HG03025 (cell line): ENCODE measurements at regions not wholly inside any gene's neighbourhood (a gene's known extent, or its start where the extent isn't known, plus 50 kb on each side); places are given as distances from the start of the nearest gene placed in this dataset.
"Not testable (repeated sequence)": the region's sequence is repeated elsewhere in the genome, so short reads cannot be mapped to it uniquely, and the experiment has no call there.

Experiments
- ATAC-seq: cut with Tn5 transposase; IDR thresholded peaks from one replicate; pipeline ENCODE4 v1.9.1; 2021; ENCODE audit warnings: mild to moderate bottlenecking, moderate library complexity; ENCODE audit not compliant: unreplicated experiment, low FRiP score

DNA sequence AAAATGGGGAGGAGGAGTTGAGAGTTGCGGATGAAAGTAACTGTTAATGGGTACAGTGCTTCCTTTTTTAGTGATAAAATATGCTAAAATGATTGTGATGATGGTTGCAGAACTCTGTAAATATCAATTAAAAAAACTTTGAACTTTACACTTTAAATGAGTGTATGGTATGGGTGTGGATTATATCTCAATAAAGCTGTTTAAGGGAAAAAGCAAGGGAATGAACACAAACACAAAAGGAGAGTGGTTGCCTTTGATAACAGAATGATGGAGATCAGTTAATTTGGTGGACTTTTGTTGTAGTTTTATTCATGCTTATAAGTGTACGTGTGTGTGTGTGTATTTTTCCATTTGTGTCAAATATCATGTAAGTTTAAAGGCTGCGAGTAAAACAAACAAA lies 186.1 kb downstream of the ZNF608 start:
- ATAC-seq: no peak

DNA sequence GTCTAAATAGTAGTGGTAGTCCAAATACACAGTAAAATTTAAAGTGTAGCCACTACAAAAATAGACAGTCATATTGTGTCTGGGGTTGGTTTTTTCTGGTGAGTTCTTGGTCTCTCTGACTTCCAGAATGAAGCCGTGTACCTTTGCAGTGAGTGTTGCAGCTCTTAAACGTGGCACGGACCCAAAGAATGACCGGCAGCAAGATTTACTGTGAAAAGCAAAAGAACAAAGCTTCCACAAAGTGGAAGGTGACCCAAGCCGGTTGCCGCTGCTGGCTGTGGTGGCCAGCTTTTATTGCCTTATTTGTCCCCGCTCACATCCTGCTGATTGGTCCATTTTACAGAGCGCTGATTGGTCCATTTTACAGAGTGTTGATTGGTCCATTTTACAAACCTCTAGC lies 188.7 kb downstream of the ZNF608 start:
- no peak for ATAC-seq

DNA sequence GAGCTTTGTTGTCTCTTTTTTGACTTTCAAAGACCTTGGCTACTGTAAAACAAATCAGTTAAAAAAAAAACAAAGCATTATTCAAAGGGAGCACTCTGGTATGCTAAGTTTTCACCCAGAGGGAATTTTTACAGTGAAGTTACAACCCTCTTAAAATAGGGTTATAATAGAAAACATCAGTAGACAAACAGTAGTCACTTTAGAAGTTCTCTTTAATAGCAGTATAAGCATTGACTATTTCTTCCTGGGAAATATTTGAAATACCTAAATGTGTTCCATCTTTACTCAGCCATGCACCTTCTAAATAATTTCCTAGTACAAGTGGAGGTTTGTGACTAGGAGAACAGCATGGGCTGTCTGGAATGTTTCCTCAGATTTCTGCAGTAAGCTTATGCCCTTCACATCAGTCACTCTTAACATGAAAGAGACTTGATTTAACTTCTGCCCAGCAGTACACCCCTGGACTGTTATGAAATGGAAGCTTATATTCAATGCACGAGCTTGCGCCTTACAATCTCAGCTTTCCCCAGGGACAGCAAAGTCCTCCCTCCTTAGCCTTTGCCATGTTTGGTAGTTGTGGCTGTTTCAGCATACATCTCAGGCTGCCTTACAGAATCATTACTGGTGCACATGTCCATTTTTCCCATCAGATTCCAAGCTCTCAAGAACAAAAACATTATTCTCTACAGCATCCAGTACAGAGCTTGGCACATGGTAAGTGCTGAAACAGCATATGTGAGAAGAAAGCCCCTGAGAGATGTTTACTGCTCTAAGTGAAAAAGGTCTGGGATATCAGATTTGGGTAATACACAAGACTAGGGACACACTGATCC lies 191.5 kb downstream of the ZNF608 start:
- no peak for ATAC-seq

DNA sequence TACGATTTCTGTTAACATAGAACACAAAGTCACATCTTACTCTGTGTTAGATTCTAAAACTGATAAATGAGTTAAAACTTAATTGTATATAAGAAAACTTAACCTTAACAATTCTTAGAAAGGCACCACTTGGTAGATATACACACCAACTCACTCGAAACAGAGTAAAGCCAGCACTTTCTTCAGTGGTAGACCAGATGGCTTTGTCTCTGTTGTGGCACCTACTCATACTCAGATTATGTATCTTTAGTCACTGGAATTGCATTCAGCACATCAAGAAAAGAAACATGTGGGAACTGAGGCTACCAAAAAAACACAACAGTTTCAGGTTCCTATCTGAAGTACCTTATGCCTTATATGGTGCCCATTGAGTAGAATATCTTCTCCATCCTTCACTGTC lies 192.5 kb downstream of the ZNF608 start:
- no peak for ATAC-seq

DNA sequence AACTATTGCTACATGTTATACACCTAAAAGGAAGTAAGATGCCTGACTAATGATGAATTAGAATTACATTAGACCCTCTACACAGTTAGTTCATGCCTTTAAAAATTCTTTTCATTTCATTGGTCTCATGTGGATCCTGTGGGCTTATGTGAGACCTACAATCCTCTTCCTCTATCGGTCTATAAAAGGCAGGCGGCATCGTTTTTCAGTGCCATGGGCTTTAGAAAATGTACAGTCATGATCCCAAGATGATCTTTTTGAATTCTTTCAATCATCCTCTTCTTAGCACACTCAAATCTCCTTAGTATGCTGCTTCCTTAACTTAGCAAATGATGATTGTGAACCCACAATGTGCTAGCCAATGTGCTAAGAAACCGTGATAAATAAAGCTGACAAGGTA lies 193.9 kb downstream of the ZNF608 start:
- ATAC-seq: no peak

DNA sequence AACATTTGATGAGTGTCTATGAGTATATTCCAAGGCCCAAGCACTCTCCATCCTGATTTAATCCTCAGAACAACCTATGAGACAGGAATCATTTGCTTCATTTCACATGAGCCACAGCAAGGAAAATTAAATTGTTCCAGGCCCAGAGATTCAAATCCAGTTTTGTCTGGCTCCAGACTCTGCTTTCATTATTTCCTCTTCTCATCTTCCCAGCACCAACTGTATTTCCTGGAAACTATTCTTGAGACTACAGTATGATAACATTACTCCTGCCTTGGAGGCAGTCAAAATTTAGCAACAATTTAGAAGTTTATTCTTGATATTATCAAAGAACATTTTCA lies 194.5 kb downstream of the ZNF608 start:
- no peak for ATAC-seq

DNA sequence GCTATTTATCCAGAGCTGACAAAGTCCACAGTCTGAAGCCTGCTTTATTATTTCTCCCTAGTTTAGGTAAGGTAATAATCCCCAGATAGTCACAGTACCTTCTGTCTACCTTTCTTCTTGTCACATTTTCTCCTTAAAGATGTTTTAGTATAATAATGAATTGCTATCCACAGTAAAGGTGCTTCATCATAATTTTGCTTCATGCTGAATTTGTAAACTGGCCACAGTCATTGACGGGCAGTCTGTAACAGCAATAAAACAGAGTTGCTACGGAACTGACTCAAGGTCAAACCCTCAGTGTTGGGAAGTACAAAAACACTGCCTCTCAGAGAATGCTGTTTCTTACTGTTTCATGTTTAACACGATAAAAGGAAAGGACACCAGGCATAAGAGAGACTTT lies 195.7 kb downstream of the ZNF608 start:
- ATAC-seq: no peak

DNA sequence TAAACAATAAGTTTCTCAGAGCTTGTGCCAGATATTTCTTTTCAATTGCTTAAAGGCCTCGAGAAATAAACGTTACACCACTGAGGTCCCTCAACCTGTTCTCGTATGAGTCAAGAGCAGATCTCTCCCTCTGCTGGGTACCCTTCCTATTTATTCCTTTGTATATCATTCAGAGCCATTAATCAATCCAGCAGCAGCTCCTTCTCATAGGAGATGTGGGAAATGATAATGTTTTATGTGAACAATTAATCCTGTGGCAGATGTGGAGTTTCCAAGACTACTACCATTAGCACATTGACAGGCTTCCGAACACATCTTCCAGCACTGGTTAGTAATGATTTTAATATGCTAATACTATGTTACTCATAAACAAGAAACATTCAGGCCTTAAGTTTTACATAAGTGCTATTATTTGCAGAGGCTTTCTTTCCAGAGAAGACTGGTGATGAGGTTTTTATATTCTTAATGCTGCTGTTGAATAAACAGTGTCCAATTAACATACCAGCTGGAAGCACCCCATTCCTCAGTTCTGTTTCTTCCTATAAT lies 196.5 kb downstream of the ZNF608 start:
- ATAC-seq: no peak

DNA sequence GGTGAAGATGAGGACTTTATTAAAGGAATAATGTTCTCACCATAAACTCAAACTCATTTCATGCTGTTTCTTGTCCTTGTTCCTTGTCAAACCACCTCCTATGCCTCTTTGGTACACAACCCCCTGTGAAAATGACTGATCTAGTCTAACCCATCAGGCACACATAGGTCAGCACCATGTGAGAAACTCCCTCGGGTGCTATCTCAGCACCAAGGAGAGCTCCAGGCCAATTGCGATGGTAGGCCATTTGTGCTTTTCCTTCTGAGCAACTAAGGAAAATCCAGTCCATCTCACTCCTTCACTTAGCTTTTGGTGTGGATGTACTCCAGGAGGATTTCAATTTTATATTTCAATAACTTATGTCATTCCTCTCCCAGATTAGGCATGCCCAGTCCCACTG lies 199.8 kb downstream of the ZNF608 start:
- ATAC-seq: no peak

DNA sequence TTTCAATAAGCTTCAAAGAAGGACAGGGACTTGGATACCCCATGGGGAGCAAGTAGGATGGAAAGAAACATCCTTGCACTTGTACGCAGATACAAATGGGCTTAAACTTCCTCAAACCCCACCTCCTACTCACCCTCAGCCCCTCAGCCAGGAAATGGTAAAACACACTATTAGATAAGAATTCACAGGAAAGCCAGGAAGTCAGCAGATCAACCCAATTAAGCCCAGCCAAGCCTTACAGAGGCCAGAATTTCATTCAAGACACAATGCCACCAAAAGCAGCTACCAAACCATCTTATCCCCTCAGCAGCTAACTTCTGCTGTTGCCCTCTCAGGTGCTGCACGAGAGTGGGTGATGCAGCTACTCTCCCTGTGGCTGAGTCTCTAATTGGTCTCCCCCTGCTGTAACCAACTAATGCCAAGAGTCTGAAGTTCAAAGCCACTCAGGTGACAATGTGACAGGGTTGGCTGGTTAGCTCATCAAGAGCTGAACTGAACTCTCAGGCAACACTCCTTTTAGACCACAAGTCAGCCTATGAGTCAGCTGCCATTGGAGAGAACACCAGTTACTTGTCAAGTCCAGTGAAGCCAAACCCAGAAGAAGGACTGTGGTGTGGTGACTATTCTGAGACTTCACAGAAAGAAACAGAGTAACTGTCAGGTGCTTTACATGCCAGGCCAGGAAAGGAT lies 201.9 kb downstream of the ZNF608 start:
- ATAC-seq: peak; percentile 90

DNA sequence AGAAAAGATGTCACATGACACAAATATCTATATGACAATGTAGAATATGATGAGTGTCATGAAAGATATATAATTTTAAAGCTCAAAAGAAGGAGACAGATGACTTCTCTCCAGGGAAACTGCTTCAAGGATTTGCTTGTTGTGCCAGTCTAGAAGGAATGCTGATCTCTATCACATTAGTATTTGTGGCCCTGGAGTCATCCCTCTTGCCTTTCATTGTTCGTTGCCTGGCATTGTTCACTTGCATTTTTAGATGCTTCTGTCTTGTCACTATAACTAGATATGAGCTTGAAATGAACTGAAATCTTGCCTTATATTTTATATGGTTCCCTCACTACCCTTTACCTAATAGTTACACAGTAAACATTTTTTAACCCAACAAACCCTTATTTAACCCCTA lies 207.5 kb downstream of the ZNF608 start:
- no peak for ATAC-seq

DNA sequence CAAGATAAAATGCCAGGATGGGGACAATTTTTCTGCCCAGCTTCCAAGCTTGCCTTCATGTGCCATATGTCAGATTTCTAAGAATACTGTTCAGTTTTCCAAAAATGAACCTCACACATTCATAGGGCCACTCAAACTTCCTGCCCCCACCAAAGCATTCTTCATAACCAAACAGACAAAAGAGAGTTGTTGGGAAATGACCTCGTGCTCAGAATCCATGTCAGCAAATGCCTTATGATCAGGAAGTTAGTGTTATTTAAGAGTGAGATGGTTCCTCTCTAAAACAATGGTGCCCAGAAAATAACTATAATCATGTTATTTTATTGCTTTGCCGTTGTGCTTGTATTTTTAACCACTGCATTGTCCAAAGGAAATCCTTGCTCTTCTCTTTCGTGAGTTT lies 208.2 kb downstream of the ZNF608 start:
- no peak for ATAC-seq

DNA sequence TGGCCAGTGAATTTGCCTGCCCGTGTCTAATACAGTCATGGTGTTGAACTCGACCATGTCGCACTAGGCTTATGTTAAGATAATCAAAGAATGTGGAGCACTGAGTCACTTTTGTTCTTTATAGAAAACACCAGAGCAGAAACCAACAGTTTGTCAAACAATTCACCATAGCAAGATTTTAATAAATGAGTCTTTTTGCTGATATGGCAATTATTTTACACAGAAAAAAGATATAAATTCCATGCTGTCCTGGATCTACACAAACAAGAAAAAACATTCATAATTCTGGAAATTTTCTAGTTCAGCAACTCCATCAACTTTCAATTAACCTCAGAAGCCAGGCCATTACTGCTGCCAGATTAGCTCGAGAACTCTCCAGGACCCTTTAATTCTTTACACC lies 208.9 kb downstream of the ZNF608 start:
- no peak for ATAC-seq

DNA sequence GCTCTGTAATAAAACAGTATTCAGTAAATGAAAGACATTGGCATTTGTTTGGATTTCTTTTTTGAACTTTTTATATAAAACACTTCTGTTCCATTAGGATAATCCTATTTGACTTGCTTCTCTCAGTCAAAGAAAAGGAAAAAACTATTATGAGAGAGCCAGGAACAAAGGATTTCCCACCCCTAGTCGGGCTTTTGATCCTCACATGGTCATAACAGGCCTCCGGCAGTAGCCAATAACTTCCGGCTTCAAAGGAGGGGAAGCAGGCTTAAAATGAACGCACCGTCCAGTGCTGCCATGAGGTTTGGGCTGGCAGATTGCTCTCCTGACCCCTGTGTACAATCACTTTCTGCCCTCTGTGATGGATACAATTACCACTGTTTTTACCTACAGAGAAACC lies 209.3 kb downstream of the ZNF608 start:
- ATAC-seq: no peak

DNA sequence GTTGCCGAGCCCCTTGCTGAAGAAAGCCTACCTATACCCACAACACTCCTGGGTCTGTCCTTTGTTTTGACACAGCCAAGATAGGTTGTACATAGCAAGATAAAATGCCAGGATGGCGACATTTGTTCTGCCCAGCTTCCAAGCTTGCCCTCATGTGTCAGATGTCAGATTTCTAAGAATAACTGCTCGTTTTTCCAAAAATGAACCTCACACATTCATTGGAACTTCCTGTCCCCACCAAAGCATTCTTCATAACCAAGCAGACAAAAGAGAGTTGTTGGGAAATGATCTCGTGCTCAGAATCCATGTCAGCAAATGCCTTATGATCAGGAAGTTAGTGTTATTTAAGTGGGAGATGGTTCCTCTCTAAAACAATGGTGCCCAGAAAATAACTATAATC lies 210.1 kb downstream of the ZNF608 start:
- ATAC-seq: no peak

DNA sequence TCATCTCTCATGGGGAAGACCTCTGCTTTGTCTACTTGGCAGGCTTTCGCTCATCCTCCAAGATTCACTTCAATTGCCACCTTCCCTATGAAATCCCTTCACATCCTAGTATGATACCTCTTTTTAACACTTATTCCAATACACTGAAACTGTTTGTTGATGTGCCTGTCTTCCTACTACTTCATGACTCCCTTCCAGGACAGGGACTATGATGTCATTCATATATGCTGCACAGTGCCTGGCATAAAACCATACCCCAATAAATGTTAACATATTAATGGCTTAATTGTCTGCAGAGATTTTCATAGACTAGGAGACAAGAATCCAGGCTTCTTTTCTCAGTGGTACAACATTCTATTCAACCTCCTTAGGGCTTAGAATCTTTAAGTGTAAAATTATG lies 215.5 kb downstream of the ZNF608 start:
- no peak for ATAC-seq

DNA sequence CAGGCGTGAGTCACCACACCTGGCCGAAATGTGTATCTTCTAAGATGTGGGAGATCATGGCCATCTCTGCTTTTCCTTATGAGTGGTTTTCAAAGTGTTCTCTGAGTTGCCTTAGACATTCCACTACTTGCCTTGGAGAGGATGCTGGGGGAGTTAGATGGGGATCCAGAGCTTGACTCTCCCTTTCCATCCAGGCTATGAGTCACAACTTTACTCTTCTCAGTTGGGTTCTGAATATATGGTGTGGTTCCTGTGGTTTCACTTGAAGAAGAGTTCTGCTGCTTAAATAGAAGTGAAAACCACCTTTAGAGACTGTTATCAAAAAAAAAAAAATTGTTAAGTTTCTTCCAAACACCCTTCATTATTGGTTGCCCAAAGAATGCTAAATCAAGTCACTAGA lies 217.6 kb downstream of the ZNF608 start:
- no peak for ATAC-seq

DNA sequence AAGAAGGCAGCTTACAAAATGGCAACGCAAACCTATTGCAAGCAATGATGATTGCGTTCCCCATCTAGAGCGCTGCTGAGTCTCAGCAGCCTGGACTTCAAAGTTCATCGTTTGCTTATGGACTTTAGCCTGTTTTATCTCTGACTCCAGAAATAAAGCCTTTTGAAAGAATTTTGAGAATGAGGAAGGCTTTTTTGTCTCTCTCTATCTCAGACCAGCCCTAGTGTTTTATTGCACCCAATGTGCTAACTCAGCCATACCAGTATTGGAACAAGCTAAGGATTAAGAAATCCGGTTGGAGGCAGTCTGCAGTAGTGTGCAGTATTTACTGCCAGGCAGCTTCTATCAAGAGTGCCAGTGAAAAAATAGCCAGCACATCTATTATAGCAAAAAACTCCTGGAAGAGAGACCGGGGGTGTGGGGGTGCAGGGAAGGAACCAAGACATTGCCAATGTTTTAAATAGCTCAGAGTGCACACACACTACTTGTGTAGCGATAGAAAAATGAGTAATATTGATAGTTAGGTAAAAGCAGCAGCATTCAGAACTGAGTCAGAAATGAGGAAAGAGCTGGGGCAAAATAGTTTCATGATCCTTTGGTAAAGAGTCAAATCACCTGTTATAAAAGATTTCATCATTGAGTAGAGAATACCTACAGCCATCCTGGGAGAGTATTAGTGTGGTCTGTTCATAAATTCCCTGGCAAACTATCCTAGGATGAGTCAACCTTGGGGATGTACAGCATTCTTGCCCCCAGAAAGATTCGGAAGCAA lies 219.0 kb downstream of the ZNF608 start:
- ATAC-seq: peak; percentile 51

DNA sequence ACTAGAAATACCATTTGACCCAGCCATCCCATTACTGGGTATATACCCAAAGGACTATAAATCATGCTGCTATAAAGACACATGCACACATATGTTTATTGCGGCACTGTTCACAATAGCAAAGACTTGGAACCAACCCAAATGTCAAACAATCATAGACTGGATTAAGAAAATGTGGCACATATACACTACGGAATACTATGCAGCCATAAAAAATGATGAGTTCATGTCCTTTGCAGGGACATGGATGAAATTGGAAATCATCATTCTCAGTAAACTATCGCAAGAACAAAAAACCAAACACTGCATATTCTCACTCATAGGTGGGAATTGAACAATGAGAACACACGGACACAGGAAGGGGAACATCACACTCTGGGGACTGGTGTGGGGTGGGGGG lies 220.4 kb downstream of the ZNF608 start:
- ATAC-seq: not testable (repeated sequence)

DNA sequence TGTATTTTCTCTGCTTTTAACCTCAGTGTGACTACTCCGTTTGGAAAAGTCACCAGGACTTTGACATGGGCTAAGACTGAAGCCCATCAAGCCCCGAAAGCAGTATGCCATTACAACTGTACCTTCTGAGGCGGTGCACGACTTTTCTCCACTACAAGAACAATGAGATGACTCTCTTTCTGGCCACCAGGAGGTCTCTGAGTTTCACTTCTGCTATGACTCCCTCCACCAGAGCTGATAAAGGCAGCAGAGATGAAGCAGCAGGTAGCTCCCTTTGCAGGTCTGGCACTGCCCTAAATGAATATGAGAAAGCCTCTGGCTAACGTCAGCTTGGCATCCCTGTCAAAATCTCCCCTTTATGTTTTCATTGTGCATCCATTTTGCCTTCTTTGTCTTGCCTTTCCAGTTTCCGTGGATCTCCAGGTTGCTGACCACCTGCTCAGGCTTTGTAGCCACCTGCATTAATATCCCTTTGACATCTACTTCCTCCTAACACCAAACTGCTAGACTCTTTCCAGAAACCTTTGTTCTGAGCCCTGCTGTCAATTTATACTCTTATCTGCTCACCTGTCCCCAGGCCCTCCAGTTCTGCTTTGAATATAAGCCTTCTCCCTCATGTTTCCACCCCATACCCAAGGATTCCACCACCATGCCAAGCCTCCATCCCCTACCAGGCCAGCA lies 221.7 kb downstream of the ZNF608 start:
- peak; percentile 94 for ATAC-seq

DNA sequence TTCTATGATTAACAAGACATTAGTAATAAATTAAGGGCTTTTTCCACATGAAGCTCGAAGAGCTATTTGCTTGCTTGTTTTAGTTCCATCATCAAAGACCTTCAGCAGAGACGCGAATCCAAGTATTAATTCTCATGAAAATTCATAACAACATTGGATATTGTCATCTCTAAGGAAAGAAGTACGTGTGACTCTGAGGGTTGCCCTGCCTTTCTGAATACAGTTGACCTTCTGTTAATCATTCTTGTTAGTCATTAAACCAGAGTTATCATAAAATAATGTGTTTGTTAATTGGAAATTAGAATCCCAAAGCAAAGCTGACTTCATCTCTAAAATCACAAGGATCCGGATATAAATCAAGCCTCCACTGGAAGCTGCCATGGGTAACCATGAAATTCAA lies 222.5 kb downstream of the ZNF608 start:
- no peak for ATAC-seq
